ENCODE measurements at regions not wholly inside any gene's neighbourhood (a gene's known extent, or its start where the extent isn't known, plus 50 kb on each side); places are given as distances from the start of the nearest gene placed in this dataset.

- Histone ChIP-seq H3K27ac (no peak overlapping the region), H3K9me3 (no peaks in the 10 kb centered on the region), H3K4me3 (no peak overlapping the region), H3K36me3 (ENCODE audit: low read depth, missing control alignments) (no peaks in the 10 kb centered on the region), H3K27me3 (no peaks in the 10 kb centered on the region), H3K4me1 (no peaks in the 10 kb centered on the region)
- no peak for DNase-seq
- WGBS, 2 donors, result 88 to 91% methylated on average over 3 of the region's 3 CpGs
- intact Hi-C loops (cut with DNase I; ENCODE audit: low total_unique reads), result no loop called here
- TF ChIP-seq, protein P1, sequence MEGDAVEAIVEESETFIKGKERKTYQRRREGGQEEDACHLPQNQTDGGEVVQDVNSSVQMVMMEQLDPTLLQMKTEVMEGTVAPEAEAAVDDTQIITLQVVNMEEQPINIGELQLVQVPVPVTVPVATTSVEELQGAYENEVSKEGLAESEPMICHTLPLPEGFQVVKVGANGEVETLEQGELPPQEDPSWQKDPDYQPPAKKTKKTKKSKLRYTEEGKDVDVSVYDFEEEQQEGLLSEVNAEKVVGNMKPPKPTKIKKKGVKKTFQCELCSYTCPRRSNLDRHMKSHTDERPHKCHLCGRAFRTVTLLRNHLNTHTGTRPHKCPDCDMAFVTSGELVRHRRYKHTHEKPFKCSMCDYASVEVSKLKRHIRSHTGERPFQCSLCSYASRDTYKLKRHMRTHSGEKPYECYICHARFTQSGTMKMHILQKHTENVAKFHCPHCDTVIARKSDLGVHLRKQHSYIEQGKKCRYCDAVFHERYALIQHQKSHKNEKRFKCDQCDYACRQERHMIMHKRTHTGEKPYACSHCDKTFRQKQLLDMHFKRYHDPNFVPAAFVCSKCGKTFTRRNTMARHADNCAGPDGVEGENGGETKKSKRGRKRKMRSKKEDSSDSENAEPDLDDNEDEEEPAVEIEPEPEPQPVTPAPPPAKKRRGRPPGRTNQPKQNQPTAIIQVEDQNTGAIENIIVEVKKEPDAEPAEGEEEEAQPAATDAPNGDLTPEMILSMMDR (IDR thresholded peaks at IDR 0.05), result no peak
- no peak for TF ChIP-seq POLR2A (IDR thresholded peaks at IDR 0.05)
Measured at GRCh38 chr5:129217179-129217578, 122.6 kb downstream of the ISOC1 start.

GRCh38 chr5:129223178-129223577 is 128.6 kb downstream of the ISOC1 start:
- no peaks in the 10 kb centered on the region for H3K27me3 ChIP-seq
- DNase-seq, result no peak
- intact Hi-C loops (cut with DNase I; ENCODE audit: low total_unique reads), result no loop called here
- no peak overlapping the region for H3K4me3 ChIP-seq
- no peaks in the 10 kb centered on the region for H3K36me3 ChIP-seq (ENCODE audit: low read depth, missing control alignments)
- no peaks in the 10 kb centered on the region for H3K4me1 ChIP-seq
- WGBS, 2 donors, result 50 to 76% methylated on average over 2 of the region's 2 CpGs
- TF ChIP-seq POLR2A (IDR thresholded peaks at IDR 0.05), result no peak
- TF ChIP-seq, protein P1 (IDR thresholded peaks at IDR 0.05), result no peak
- H3K27ac ChIP-seq, result no peak overlapping the region
- H3K9me3 ChIP-seq, result no peaks in the 10 kb centered on the region

GRCh38 chr5:129228577-129228976 is 134.0 kb downstream of the ISOC1 start:
- no peaks in the 10 kb centered on the region for H3K9me3 ChIP-seq
- H3K27ac ChIP-seq, result no peak overlapping the region
- no peak for DNase-seq
- intact Hi-C loops (cut with DNase I; ENCODE audit: low total_unique reads), result no loop called here
- 90 to 92% methylated on average over 3 of the region's 3 CpGs for WGBS, 2 donors
- H3K4me3 ChIP-seq, result no peak overlapping the region
- no peaks in the 10 kb centered on the region for H3K36me3 ChIP-seq (ENCODE audit: low read depth, missing control alignments)
- no peaks in the 10 kb centered on the region for H3K27me3 ChIP-seq
- H3K4me1 ChIP-seq, result no peaks in the 10 kb centered on the region
- TF ChIP-seq POLR2A (IDR thresholded peaks at IDR 0.05), result no peak
- TF ChIP-seq, protein P1 (IDR thresholded peaks at IDR 0.05), result no peak

DNA sequence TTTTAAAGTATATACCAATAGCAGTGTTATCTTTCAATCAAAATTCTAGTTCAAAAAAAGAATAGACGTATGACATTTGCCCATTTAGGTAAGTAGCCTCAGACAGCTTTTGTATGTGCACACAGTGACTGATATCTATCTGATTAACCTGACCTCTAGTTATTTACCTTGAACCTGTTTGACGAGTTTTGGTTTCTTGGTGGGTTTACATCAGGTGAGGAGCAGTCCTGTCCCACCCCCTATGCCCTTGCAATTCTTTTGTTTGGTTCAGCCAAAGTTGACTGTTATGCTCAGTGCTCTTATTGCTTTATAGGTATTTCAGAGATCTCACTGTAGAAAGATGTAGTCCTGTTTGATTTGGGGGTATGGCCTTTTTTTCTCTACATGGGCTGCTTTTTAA is 147.2 kb downstream of the ISOC1 start:
- H3K4me1 ChIP-seq, result no peaks in the 10 kb centered on the region
- 79 to 85% methylated on average over 2 of the region's 2 CpGs for WGBS, 2 donors
- no peak for DNase-seq
- no peaks in the 10 kb centered on the region for H3K9me3 ChIP-seq
- H3K4me3 ChIP-seq, result no peak overlapping the region
- TF ChIP-seq, protein P1 (IDR thresholded peaks at IDR 0.05), result no peak
- TF ChIP-seq POLR2A (IDR thresholded peaks at IDR 0.05), result no peak
- no peak overlapping the region for H3K27ac ChIP-seq
- H3K27me3 ChIP-seq, result no peaks in the 10 kb centered on the region
- no peaks in the 10 kb centered on the region for H3K36me3 ChIP-seq (ENCODE audit: low read depth, missing control alignments)
- intact Hi-C loops (cut with DNase I; ENCODE audit: low total_unique reads), result no loop called here

GRCh38 chr5:129243039-129243438 is 148.5 kb downstream of the ISOC1 start:
- TF ChIP-seq, protein P1 (IDR thresholded peaks at IDR 0.05), result no peak
- no peak for TF ChIP-seq POLR2A (IDR thresholded peaks at IDR 0.05)
- WGBS, 2 donors, result 50 to 63% methylated on average over 1 of the region's 1 CpG
- Histone ChIP-seq H3K27me3 (no peaks in the 10 kb centered on the region), H3K4me1 (no peaks in the 10 kb centered on the region), H3K4me3 (no peak overlapping the region), H3K36me3 (ENCODE audit: low read depth, missing control alignments) (no peaks in the 10 kb centered on the region), H3K27ac (no peak overlapping the region), H3K9me3 (no peaks in the 10 kb centered on the region)
- intact Hi-C loops (cut with DNase I; ENCODE audit: low total_unique reads), result no loop called here
- DNase-seq, result no peak

Data from testis (tissue), 2 donors.